Mesenchymal stem cell (in vitro differentiated cells and primary cell): ENCODE measurements at regions not wholly inside any gene's neighbourhood (a gene's known extent, or its start where the extent isn't known, plus 50 kb on each side); places are given as distances from the start of the nearest gene placed in this dataset.

Experiments used
- DNase-seq: peaks from one replicate; pipeline ENCODE4 v3.0.0-alpha.2; 2013
- H2AFZ ChIP-seq: one replicate; pipeline ENCODE4 v1.6.1; 2013; ENCODE audit warnings: low read depth, mild to moderate bottlenecking, control low read depth, inconsistent platforms, low read length, moderate library complexity
- H2AK5ac ChIP-seq: 2 replicates; pipeline ENCODE4 v1.6.1; 2013; ENCODE audit warnings: low read length, moderate library complexity, mild to moderate bottlenecking, inconsistent platforms; ENCODE audit not compliant: severe bottlenecking
- H2BK120ac ChIP-seq: one replicate; pipeline ENCODE4 v1.6.1; 2013; ENCODE audit warnings: low read depth, mild to moderate bottlenecking, inconsistent platforms, low read length, moderate library complexity
- H2BK12ac ChIP-seq, 2 experiments: one replicate each; pipeline ENCODE4 v1.6.1; 2013; ENCODE audit warnings: inconsistent platforms in 2 of 2, low read length in 2 of 2, mild to moderate bottlenecking in 2 of 2, moderate library complexity in 2 of 2, control low read depth in 1 of 2
- H2BK15ac ChIP-seq: one replicate; pipeline ENCODE4 v1.6.1; 2013; ENCODE audit warnings: mild to moderate bottlenecking, low read depth, inconsistent platforms; ENCODE audit not compliant: poor library complexity, severe bottlenecking
- H2BK5ac ChIP-seq: 2 replicates; pipeline ENCODE4 v1.6.1; 2013; ENCODE audit warnings: low read depth, mild to moderate bottlenecking, low read length, control low read depth, inconsistent platforms; ENCODE audit not compliant: poor library complexity, severe bottlenecking
- H3K14ac ChIP-seq, 2 experiments: one replicate each; pipeline ENCODE4 v1.6.1; 2013; ENCODE audit warnings: inconsistent platforms in 2 of 2, low read length in 2 of 2, control low read depth in 1 of 2, mild to moderate bottlenecking in 1 of 2, moderate library complexity in 1 of 2
- H3K18ac ChIP-seq, 2 experiments: one replicate each; pipeline ENCODE4 v1.6.1; 2013; ENCODE audit warnings: inconsistent platforms in 2 of 2, low read length in 2 of 2, control low read depth in 1 of 2, low read depth in 1 of 2, mild to moderate bottlenecking in 1 of 2
- H3K23ac ChIP-seq, 2 experiments: one replicate each; pipeline ENCODE4 v1.6.1; 2013; ENCODE audit warnings: inconsistent platforms in 2 of 2, low read length in 2 of 2, mild to moderate bottlenecking in 2 of 2, moderate library complexity in 2 of 2, control low read depth in 1 of 2
- H3K27ac ChIP-seq: 2 replicates; pipeline ENCODE4 v1.5.1; 2013; ENCODE audit warnings: mild to moderate bottlenecking, moderate library complexity, low read length, control low read depth, inconsistent platforms; ENCODE audit not compliant: poor library complexity, severe bottlenecking
- H3K27me3 ChIP-seq, 2 experiments: 2 replicates each; pipeline versions ENCODE4 v1.6.1 to v1.7.0; 2013; ENCODE audit warnings: low read length in 2 of 2, mild to moderate bottlenecking in 2 of 2, moderate library complexity in 2 of 2, control low read depth in 1 of 2, inconsistent platforms in 1 of 2; ENCODE audit not compliant: control insufficient read depth in 1 of 2, insufficient read depth in 1 of 2
- H3K36me3 ChIP-seq, 2 experiments: 2 replicates each; pipeline versions ENCODE4 v1.6.1 to v1.7.0; 2013; ENCODE audit warnings: low read length in 2 of 2, control low read depth in 1 of 2, inconsistent platforms in 1 of 2, low read depth in 1 of 2, mild to moderate bottlenecking in 1 of 2; ENCODE audit not compliant: insufficient read depth in 2 of 2, control insufficient read depth in 1 of 2
- H3K4ac ChIP-seq, 2 experiments: one replicate each; pipeline ENCODE4 v1.6.1; 2013; ENCODE audit warnings: inconsistent platforms in 2 of 2, low read length in 2 of 2, mild to moderate bottlenecking in 2 of 2, moderate library complexity in 2 of 2, control low read depth in 1 of 2, low read depth in 1 of 2
- H3K4me1 ChIP-seq: 2 replicates; pipeline ENCODE4 v1.6.1; 2013; ENCODE audit warnings: low read depth, low read length, control low read depth; ENCODE audit not compliant: control insufficient read depth, insufficient read depth
- H3K4me2 ChIP-seq: 2 replicates; pipeline ENCODE4 v1.6.1; 2013; ENCODE audit warnings: low read length, mild to moderate bottlenecking, inconsistent platforms; ENCODE audit not compliant: poor library complexity, severe bottlenecking
- H3K4me3 ChIP-seq, 2 experiments: 2 replicates each; pipeline versions ENCODE4 v1.5.1 to v1.7.0; 2013; ENCODE audit warnings: low read length in 2 of 2, mild to moderate bottlenecking in 2 of 2, control low read depth in 1 of 2, low read depth in 1 of 2; ENCODE audit not compliant: insufficient read depth in 1 of 2
- H3K79me1 ChIP-seq: replicated peaks from 2 replicates; pipeline ENCODE4 v1.6.1; 2013; ENCODE audit warnings: mild to moderate bottlenecking, control low read depth, low read length, inconsistent platforms; ENCODE audit not compliant: poor library complexity, severe bottlenecking
- H3K9ac ChIP-seq: 2 replicates; pipeline ENCODE4 v1.7.0; 2013; ENCODE audit warnings: mild to moderate bottlenecking, low read length, moderate library complexity
- H3K9me3 ChIP-seq: 2 replicates; pipeline ENCODE4 v1.7.0; 2013; ENCODE audit warnings: mild to moderate bottlenecking, low read length; ENCODE audit not compliant: control insufficient read depth
- H4K8ac ChIP-seq: one replicate; pipeline ENCODE4 v1.6.1; 2013; ENCODE audit warnings: inconsistent platforms, mild to moderate bottlenecking, low read length, moderate library complexity
- H4K91ac ChIP-seq: one replicate; pipeline ENCODE4 v1.6.1; 2013; ENCODE audit warnings: mild to moderate bottlenecking, low read length, inconsistent platforms
- WGBS: methylation state at CpG from one replicate; pipeline ENCODE4 v1.1.7; 2013; ENCODE audit warnings: mixed read lengths; 5-methylcytosine and 5-hydroxymethylcytosine counted together

DNA sequence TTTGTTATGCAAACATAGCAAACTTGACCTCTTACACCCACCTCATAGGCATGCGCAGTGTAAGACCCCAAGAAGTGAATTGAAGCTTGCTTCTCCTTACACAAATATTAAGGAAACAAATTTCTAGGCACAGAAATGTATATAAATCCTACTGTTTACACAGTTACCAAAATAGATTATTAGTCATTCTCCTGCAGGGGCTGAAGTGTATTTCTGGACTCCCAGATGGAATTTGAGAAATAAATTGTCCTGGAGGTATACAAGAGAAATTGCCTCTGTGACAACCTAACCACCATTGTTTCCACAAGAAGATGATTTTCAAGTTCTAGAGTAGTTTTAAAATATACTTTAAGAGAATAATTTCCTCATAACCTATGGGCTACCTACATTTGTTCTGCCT lies 656.0 kb upstream of the MDGA2 start:
- Histone ChIP-seq H2AFZ (no peak overlapping the region), H3K4me2 (no peak overlapping the region), H3K4ac (no peak overlapping the region), H3K4me3 (no peak overlapping the region), H4K91ac (no peak overlapping the region), H3K27me3 (no peaks in the 10 kb centered on the region), H3K27ac (no peak overlapping the region), H2BK120ac (no peak overlapping the region), H2BK5ac (no peak overlapping the region), H3K9ac (no peak overlapping the region), H3K23ac (no peak overlapping the region), H3K14ac (no peak overlapping the region), H4K8ac (no peak overlapping the region), H2BK12ac (no peak overlapping the region), H2AK5ac (no peak overlapping the region), H3K79me1 (no peaks in the 10 kb centered on the region), H3K4me1 (no peaks in the 10 kb centered on the region), H3K36me3 (no peaks in the 10 kb centered on the region), H3K9me3 (no peaks in the 10 kb centered on the region), H3K18ac (no peak overlapping the region), H2BK15ac (no peak overlapping the region)
- no CpG with 5 or more reads among the region's 1 CpG for WGBS
- DNase-seq, result peak; percentile 65

- no peak overlapping the region for H3K9ac ChIP-seq
- WGBS, result no CpG with 5 or more reads among the region's 1 CpG
- no peak overlapping the region for H4K91ac ChIP-seq
- no peaks in the 10 kb centered on the region for H3K27me3 ChIP-seq
- H3K27ac ChIP-seq, result no peak overlapping the region
- no peak overlapping the region for H2BK15ac ChIP-seq
- no peak overlapping the region for H3K4me2 ChIP-seq
- no peak overlapping the region for H2AFZ ChIP-seq
- no peak overlapping the region for H2BK5ac ChIP-seq
- no peak overlapping the region for H4K8ac ChIP-seq
- no peak overlapping the region for H3K14ac ChIP-seq
- H3K36me3 ChIP-seq, result no peaks in the 10 kb centered on the region
- H2BK12ac ChIP-seq, result no peak overlapping the region
- H3K18ac ChIP-seq, result no peak overlapping the region
- H3K4ac ChIP-seq, result no peak overlapping the region
- no peak overlapping the region for H3K4me3 ChIP-seq
- H2AK5ac ChIP-seq, result no peak overlapping the region
- no peak overlapping the region for H3K23ac ChIP-seq
- H3K4me1 ChIP-seq, result no peaks in the 10 kb centered on the region
- DNase-seq, result peak; percentile 76
- H2BK120ac ChIP-seq, result no peak overlapping the region
- H3K79me1 ChIP-seq, result no peaks in the 10 kb centered on the region
- H3K9me3 ChIP-seq, result no peaks in the 10 kb centered on the region
Observed at GRCh38 chr14:48325486-48325885, 650.1 kb upstream of the MDGA2 start.

DNA sequence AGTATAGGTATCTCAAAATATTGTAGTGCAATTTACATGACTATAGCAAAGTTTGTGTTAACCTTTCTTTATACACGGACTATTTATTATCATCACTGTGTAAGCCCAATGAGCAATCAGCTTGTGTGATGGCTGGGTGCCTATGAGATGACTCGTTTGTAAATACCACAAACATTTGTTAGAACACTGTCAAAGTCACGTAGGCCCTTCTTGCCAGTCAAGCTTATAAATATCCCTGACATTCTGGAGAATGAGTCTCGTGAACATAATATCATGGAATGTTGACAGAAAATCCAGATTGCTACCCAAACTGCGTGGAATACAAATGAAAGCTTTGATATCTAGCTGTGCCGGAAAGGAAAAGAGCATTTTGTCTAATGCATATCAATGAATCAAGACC lies 648.3 kb upstream of the MDGA2 start:
- Histone ChIP-seq H3K4me1 (no peaks in the 10 kb centered on the region), H2AK5ac (no peak overlapping the region), H3K14ac (no peak overlapping the region), H3K4ac (no peak overlapping the region), H3K27me3 (no peaks in the 10 kb centered on the region), H3K36me3 (no peaks in the 10 kb centered on the region), H2AFZ (no peak overlapping the region), H3K9me3 (no peaks in the 10 kb centered on the region), H2BK12ac (no peak overlapping the region), H3K18ac (no peak overlapping the region), H3K4me3 (no peak overlapping the region), H2BK120ac (no peak overlapping the region), H3K9ac (no peak overlapping the region), H4K8ac (no peak overlapping the region), H3K27ac (no peak overlapping the region), H3K79me1 (no peaks in the 10 kb centered on the region), H2BK15ac (no peak overlapping the region), H3K4me2 (no peak overlapping the region), H3K23ac (no peak overlapping the region), H2BK5ac (no peak overlapping the region), H4K91ac (no peak overlapping the region)
- peak; percentile 75 for DNase-seq
- WGBS, result 4% methylated on average over 4 of the region's 6 CpGs

- no peak for DNase-seq
- Histone ChIP-seq H2BK5ac (no peak overlapping the region), H3K4ac (no peak overlapping the region), H2AK5ac (no peak overlapping the region), H3K18ac (no peak overlapping the region), H3K27ac (no peak overlapping the region), H2BK12ac (no peak overlapping the region), H3K79me1 (no peaks in the 10 kb centered on the region), H4K8ac (no peak overlapping the region), H3K4me2 (no peak overlapping the region), H3K23ac (no peak overlapping the region), H3K9ac (no peak overlapping the region), H3K14ac (no peak overlapping the region), H3K4me3 (no peak overlapping the region), H3K36me3 (no peaks in the 10 kb centered on the region), H4K91ac (no peak overlapping the region), H3K27me3 (no peaks in the 10 kb centered on the region), H3K4me1 (no peaks in the 10 kb centered on the region), H3K9me3 (no peaks in the 10 kb centered on the region), H2BK15ac (no peak overlapping the region), H2AFZ (no peak overlapping the region), H2BK120ac (no peak overlapping the region)
Observed at GRCh38 chr14:48319823-48320222, 644.4 kb upstream of the MDGA2 start.
